ENCODE measurements at regions not wholly inside any gene's neighbourhood (a gene's known extent, or its start where the extent isn't known, plus 50 kb on each side); places are given as distances from the start of the nearest gene placed in this dataset.

DNA sequence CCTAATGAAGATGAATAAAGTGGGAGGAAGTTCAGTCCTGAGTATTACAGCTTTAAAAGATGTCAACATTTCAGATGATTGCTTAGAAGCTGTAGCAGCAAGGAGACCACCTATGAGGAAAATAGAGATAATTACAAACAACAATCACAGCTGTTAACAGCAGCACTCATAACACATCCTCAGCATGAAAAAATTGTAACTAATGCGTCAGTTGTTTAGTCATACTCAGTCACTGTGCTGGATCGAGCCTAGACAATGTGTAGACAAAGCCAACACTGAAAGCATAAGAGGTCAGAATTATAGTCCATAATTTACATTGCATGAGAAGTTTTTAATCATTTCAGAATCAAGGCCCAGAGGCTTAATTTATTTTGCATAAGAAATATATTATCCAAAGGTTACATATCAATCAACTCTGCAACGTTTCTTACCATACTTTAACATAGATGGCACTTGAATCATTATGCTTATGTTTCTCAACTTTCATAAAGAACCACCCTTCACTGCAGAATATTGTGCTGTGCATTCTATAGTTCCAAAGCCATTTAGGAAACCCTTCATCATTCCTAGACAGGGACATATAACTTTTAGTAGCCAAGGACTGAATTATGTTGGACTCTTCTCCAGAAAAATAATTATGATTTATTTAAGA, 60.2 kb upstream of the HAPLN1 start:
- DNase-seq (ENCODE audit: low read depth, low spot score) = no peak
- WGBS (ENCODE audit: insufficient coverage, insufficient replicate concordance, low lambda C conversion rate, missing lambda C conversion rate) = 31% methylated on average over 3 of the region's 3 CpGs
- no peak overlapping the region for H3K4me2 ChIP-seq (ENCODE audit: control insufficient read depth, insufficient read depth)
- CTCF ChIA-PET = no interaction called here
- no peak overlapping the region for H3K9ac ChIP-seq (ENCODE audit: control insufficient read depth, insufficient read depth, low read length)
- no peaks in the 10 kb centered on the region for H3K9me3 ChIP-seq (replicated peaks; ENCODE audit: control insufficient read depth, insufficient read depth, low read length)
- no peak overlapping the region for H3K27ac ChIP-seq (ENCODE audit: control insufficient read depth, insufficient read depth)
- no peaks in the 10 kb centered on the region for H3K36me3 ChIP-seq (ENCODE audit: control insufficient read depth in 2 of 2, insufficient read depth in 2 of 2, low read length in 1 of 2)
- no peaks in the 10 kb centered on the region for H4K20me1 ChIP-seq (ENCODE audit: control insufficient read depth, insufficient read depth)
- no peak overlapping the region for H2AFZ ChIP-seq (ENCODE audit: control insufficient read depth, low read depth, low read length)
- intact Hi-C loops (cut with micrococcal nuclease; ENCODE audit: unreplicated experiment) = no loop called here
- H3K4me3 ChIP-seq = no peak overlapping the region
- ATAC-seq = no peak
- H3K4me1 ChIP-seq (ENCODE audit: control insufficient read depth, insufficient read depth, low read length) = no peaks in the 10 kb centered on the region
- BruUV-seq (replicated peaks) = no TSS peak
- RAD21 ChIA-PET (ENCODE audit: unreplicated experiment) = no interaction called here
- SMC1A ChIA-PET (ENCODE audit: uncharacterized antibody, unreplicated experiment) = no interaction called here
- FAIRE-seq = no peak
- POLR2A ChIA-PET = no interaction called here
- no peaks in the 10 kb centered on the region for H3K27me3 ChIP-seq (replicated peaks in 1 of 2; ENCODE audit: control insufficient read depth in 2 of 2, insufficient read depth in 2 of 2, low read length in 1 of 2)
- no peaks in the 10 kb centered on the region for H3K79me2 ChIP-seq (ENCODE audit: control insufficient read depth, insufficient read depth, low read length)
- in situ Hi-C loops (cut with MboI) = no loop called here
- TF ChIP-seq, protein P1, sequence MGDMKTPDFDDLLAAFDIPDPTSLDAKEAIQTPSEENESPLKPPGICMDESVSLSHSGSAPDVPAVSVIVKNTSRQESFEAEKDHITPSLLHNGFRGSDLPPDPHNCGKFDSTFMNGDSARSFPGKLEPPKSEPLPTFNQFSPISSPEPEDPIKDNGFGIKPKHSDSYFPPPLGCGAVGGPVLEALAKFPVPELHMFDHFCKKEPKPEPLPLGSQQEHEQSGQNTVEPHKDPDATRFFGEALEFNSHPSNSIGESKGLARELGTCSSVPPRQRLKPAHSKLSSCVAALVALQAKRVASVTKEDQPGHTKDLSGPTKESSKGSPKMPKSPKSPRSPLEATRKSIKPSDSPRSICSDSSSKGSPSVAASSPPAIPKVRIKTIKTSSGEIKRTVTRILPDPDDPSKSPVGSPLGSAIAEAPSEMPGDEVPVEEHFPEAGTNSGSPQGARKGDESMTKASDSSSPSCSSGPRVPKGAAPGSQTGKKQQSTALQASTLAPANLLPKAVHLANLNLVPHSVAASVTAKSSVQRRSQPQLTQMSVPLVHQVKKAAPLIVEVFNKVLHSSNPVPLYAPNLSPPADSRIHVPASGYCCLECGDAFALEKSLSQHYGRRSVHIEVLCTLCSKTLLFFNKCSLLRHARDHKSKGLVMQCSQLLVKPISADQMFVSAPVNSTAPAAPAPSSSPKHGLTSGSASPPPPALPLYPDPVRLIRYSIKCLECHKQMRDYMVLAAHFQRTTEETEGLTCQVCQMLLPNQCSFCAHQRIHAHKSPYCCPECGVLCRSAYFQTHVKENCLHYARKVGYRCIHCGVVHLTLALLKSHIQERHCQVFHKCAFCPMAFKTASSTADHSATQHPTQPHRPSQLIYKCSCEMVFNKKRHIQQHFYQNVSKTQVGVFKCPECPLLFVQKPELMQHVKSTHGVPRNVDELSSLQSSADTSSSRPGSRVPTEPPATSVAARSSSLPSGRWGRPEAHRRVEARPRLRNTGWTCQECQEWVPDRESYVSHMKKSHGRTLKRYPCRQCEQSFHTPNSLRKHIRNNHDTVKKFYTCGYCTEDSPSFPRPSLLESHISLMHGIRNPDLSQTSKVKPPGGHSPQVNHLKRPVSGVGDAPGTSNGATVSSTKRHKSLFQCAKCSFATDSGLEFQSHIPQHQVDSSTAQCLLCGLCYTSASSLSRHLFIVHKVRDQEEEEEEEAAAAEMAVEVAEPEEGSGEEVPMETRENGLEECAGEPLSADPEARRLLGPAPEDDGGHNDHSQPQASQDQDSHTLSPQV (IDR thresholded peaks at IDR 0.05) = no peak
- TF ChIP-seq, protein P2, sequence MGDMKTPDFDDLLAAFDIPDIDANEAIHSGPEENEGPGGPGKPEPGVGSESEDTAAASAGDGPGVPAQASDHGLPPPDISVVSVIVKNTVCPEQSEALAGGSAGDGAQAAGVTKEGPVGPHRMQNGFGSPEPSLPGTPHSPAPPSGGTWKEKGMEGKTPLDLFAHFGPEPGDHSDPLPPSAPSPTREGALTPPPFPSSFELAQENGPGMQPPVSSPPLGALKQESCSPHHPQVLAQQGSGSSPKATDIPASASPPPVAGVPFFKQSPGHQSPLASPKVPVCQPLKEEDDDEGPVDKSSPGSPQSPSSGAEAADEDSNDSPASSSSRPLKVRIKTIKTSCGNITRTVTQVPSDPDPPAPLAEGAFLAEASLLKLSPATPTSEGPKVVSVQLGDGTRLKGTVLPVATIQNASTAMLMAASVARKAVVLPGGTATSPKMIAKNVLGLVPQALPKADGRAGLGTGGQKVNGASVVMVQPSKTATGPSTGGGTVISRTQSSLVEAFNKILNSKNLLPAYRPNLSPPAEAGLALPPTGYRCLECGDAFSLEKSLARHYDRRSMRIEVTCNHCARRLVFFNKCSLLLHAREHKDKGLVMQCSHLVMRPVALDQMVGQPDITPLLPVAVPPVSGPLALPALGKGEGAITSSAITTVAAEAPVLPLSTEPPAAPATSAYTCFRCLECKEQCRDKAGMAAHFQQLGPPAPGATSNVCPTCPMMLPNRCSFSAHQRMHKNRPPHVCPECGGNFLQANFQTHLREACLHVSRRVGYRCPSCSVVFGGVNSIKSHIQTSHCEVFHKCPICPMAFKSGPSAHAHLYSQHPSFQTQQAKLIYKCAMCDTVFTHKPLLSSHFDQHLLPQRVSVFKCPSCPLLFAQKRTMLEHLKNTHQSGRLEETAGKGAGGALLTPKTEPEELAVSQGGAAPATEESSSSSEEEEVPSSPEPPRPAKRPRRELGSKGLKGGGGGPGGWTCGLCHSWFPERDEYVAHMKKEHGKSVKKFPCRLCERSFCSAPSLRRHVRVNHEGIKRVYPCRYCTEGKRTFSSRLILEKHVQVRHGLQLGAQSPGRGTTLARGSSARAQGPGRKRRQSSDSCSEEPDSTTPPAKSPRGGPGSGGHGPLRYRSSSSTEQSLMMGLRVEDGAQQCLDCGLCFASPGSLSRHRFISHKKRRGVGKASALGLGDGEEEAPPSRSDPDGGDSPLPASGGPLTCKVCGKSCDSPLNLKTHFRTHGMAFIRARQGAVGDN (IDR thresholded peaks at IDR 0.05) = no peak
- TF ChIP-seq PML (IDR thresholded peaks at IDR 0.05; ENCODE audit: low read length) = no peak
- no peak for TF ChIP-seq NRF1 (conservative IDR thresholded peaks at IDR 0.05; ENCODE audit: low read depth, low read length)
- TF ChIP-seq, protein P3, sequence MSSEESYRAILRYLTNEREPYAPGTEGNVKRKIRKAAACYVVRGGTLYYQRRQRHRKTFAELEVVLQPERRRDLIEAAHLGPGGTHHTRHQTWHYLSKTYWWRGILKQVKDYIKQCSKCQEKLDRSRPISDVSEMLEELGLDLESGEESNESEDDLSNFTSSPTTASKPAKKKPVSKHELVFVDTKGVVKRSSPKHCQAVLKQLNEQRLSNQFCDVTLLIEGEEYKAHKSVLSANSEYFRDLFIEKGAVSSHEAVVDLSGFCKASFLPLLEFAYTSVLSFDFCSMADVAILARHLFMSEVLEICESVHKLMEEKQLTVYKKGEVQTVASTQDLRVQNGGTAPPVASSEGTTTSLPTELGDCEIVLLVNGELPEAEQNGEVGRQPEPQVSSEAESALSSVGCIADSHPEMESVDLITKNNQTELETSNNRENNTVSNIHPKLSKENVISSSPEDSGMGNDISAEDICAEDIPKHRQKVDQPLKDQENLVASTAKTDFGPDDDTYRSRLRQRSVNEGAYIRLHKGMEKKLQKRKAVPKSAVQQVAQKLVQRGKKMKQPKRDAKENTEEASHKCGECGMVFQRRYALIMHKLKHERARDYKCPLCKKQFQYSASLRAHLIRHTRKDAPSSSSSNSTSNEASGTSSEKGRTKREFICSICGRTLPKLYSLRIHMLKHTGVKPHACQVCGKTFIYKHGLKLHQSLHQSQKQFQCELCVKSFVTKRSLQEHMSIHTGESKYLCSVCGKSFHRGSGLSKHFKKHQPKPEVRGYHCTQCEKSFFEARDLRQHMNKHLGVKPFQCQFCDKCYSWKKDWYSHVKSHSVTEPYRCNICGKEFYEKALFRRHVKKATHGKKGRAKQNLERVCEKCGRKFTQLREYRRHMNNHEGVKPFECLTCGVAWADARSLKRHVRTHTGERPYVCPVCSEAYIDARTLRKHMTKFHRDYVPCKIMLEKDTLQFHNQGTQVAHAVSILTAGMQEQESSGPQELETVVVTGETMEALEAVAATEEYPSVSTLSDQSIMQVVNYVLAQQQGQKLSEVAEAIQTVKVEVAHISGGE (CRISPR knock-in tag; IDR thresholded peaks at IDR 0.05) = no peak
- TF ChIP-seq LARP7 (IDR thresholded peaks at IDR 0.05) = no peak
- TF ChIP-seq MXI1 (IDR thresholded peaks at IDR 0.05; ENCODE audit: low read depth, low read length) = no peak
- TF ChIP-seq, protein P4, sequence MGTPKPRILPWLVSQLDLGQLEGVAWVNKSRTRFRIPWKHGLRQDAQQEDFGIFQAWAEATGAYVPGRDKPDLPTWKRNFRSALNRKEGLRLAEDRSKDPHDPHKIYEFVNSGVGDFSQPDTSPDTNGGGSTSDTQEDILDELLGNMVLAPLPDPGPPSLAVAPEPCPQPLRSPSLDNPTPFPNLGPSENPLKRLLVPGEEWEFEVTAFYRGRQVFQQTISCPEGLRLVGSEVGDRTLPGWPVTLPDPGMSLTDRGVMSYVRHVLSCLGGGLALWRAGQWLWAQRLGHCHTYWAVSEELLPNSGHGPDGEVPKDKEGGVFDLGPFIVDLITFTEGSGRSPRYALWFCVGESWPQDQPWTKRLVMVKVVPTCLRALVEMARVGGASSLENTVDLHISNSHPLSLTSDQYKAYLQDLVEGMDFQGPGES (IDR thresholded peaks at IDR 0.05) = no peak
- no peak for TF ChIP-seq STAT3 (IDR thresholded peaks at IDR 0.05; ENCODE audit: low read depth, low read length)
- no peak for TF ChIP-seq NFIC (IDR thresholded peaks at IDR 0.05; ENCODE audit: low read depth, low read length)
- TF ChIP-seq ZBED1 (IDR thresholded peaks at IDR 0.05; ENCODE audit: borderline replicate concordance) = no peak
